Neural progenitor cell (in vitro differentiated cells): ENCODE measurements at regions not wholly inside any gene's neighbourhood (a gene's known extent, or its start where the extent isn't known, plus 50 kb on each side); places are given as distances from the start of the nearest gene placed in this dataset.

ENCODE experiments used
- DNase-seq: peaks from one replicate; pipeline ENCODE4 v3.0.0-alpha.2; 2016; ENCODE audit warnings: low spot score
- H2AFZ ChIP-seq: fragments of 200-600 bp; sonication (generic); replicated peaks from 2 replicates; pipeline ENCODE4 v1.6.1; 2016; ENCODE audit warnings: antibody characterized with exemption
- H3F3A ChIP-seq: fragments of 200-600 bp; sonication (generic); 2 replicates; pipeline ENCODE4 v1.6.1; 2016; ENCODE audit warnings: antibody characterized with exemption, low read depth
- H3K27ac ChIP-seq: fragments of 200-600 bp; sonication (generic); 2 replicates; pipeline ENCODE4 v1.5.1; 2016; ENCODE audit warnings: mild to moderate bottlenecking
- H3K27me3 ChIP-seq: fragments of 200-600 bp; sonication (generic); 2 replicates; pipeline ENCODE4 v1.6.1; 2016; ENCODE audit warnings: mild to moderate bottlenecking, moderate library complexity
- H3K36me3 ChIP-seq: fragments of 200-600 bp; sonication (generic); 2 replicates; pipeline ENCODE4 v1.5.1; 2016
- H3K4me1 ChIP-seq: fragments of 200-600 bp; sonication (generic); 2 replicates; pipeline ENCODE4 v1.6.1; 2016; ENCODE audit warnings: mixed run types
- H3K4me2 ChIP-seq: fragments of 200-600 bp; sonication (generic); 2 replicates; pipeline ENCODE4 v1.6.1; 2016
- H3K4me3 ChIP-seq: fragments of 200-600 bp; sonication (generic); 2 replicates; pipeline ENCODE4 v1.5.1; 2016
- H3K79me2 ChIP-seq: fragments of 200-600 bp; sonication (generic); 2 replicates; pipeline ENCODE4 v1.6.1; 2016; ENCODE audit warnings: low read depth
- H3K9ac ChIP-seq: fragments of 200-600 bp; sonication (generic); 2 replicates; pipeline ENCODE4 v1.6.1; 2016
- H3K9me3 ChIP-seq: fragments of 200-600 bp; sonication (generic); 2 replicates; pipeline ENCODE4 v1.5.1; 2016; ENCODE audit warnings: low read depth
- H4K20me1 ChIP-seq: fragments of 200-600 bp; sonication (generic); 2 replicates; pipeline ENCODE4 v1.6.1; 2016; ENCODE audit warnings: low read depth
- H3K27ac Mint-ChIP-seq: 3 replicates; pipeline ENCODE4 v1.8.0; 2021; ENCODE audit warnings: mixed read lengths
- H3K27me3 Mint-ChIP-seq: 2 replicates; pipeline ENCODE4 v1.8.0; 2022; ENCODE audit warnings: low read depth, mild to moderate bottlenecking, inconsistent platforms, moderate library complexity, mixed read lengths; ENCODE audit not compliant: insufficient read depth
- H3K36me3 Mint-ChIP-seq: 3 replicates; pipeline ENCODE4 v1.8.0; 2021; ENCODE audit warnings: mixed read lengths
- H3K4me1 Mint-ChIP-seq: 3 replicates; pipeline ENCODE4 v1.8.0; 2021; ENCODE audit warnings: mixed read lengths
- H3K4me3 Mint-ChIP-seq: 3 replicates; pipeline ENCODE4 v1.8.0; 2021; ENCODE audit warnings: mild to moderate bottlenecking, moderate library complexity, mixed read lengths
- H3K9me3 Mint-ChIP-seq: 3 replicates; pipeline ENCODE4 v1.8.0; 2020; ENCODE audit warnings: mixed read lengths
- EZH2 ChIP-seq: fragments of 200-600 bp; sonication (generic); IDR thresholded peaks from 2 replicates; pipeline ENCODE4 v1.6.1; 2017; ENCODE audit warnings: antibody characterized with exemption, mild to moderate bottlenecking, moderate library complexity
- EZH2phosphoT487 ChIP-seq: fragments of 200-600 bp; sonication (generic); IDR thresholded peaks from 2 replicates; pipeline ENCODE4 v1.6.1; 2017; ENCODE audit warnings: antibody characterized with exemption
- TF ChIP-seq, protein P1 (sequence below): fragments of 200-600 bp; sonication (generic); IDR thresholded peaks from 2 replicates; pipeline ENCODE4 v1.5.1; 2017; ENCODE audit warnings: antibody characterized with exemption, mild to moderate bottlenecking

DNA sequence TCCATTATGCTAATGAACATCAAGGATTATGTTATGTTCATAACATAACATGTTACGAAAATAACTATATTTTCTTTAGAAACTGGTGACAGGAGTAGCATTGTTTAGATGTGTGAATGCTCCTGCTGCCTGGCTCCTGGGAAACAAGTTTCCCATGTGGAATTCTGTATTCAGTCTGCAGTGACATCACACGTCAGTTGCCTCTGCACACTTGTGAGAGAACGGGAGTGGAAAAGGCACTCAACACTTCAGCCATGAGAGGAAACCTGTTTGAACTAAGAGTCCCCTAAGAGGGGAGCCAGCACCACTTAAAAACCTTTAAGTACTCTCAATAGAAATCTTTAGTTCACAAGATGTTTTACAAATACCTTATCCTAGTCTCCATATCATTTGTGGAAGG, 140.3 kb upstream of the FAM20C start:
- no peak for DNase-seq
- Mint-ChIP-seq H3K4me3 (no peak overlapping the region), H3K27me3 (no peaks in the 10 kb centered on the region)

DNA sequence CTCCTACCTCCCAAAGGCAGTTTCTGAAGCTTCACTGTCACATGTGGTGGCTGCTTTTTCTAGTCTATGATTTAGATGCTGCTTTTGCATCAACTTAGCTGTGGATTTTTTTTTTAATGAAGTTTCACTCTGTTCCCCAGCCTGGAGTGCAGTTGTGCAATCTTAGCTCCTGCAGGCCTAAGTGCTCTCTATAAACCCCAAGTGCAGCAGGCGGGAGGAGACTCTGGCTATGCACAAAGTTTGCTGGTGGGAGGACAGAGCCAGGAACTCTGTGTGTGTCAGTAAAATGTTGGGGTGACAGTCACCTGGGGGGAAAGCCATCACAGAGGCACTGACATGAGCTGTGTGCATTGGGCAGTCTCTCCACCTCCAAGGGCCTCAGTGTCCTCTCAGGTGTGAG, 138.8 kb upstream of the FAM20C start:
- no peak overlapping the region for H3K27ac ChIP-seq
- no peaks in the 10 kb centered on the region for H3K79me2 ChIP-seq
- H3K27ac Mint-ChIP-seq: no peak overlapping the region
- peaks cover 12% of the 10 kb centered on the region for H3K4me1 Mint-ChIP-seq
- no peaks in the 10 kb centered on the region for H3K4me1 ChIP-seq
- H3K27me3 Mint-ChIP-seq: peaks cover 2% of the 10 kb centered on the region
- H3K4me3 Mint-ChIP-seq: no peak overlapping the region
- H3K4me2 ChIP-seq: no peak overlapping the region
- H3K9ac ChIP-seq: no peak overlapping the region
- no peak for DNase-seq
- no peaks in the 10 kb centered on the region for H4K20me1 ChIP-seq
- TF ChIP-seq, protein P1, sequence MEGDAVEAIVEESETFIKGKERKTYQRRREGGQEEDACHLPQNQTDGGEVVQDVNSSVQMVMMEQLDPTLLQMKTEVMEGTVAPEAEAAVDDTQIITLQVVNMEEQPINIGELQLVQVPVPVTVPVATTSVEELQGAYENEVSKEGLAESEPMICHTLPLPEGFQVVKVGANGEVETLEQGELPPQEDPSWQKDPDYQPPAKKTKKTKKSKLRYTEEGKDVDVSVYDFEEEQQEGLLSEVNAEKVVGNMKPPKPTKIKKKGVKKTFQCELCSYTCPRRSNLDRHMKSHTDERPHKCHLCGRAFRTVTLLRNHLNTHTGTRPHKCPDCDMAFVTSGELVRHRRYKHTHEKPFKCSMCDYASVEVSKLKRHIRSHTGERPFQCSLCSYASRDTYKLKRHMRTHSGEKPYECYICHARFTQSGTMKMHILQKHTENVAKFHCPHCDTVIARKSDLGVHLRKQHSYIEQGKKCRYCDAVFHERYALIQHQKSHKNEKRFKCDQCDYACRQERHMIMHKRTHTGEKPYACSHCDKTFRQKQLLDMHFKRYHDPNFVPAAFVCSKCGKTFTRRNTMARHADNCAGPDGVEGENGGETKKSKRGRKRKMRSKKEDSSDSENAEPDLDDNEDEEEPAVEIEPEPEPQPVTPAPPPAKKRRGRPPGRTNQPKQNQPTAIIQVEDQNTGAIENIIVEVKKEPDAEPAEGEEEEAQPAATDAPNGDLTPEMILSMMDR: no peak
- no peak for TF ChIP-seq EZH2phosphoT487
- TF ChIP-seq EZH2: no peak
- H2AFZ ChIP-seq: no peak overlapping the region
- H3K9me3 ChIP-seq: no peaks in the 10 kb centered on the region
- H3K36me3 Mint-ChIP-seq: no peaks in the 10 kb centered on the region
- no peaks in the 10 kb centered on the region for H3F3A ChIP-seq
- no peaks in the 10 kb centered on the region for H3K36me3 ChIP-seq
- no peak overlapping the region for H3K4me3 ChIP-seq
- no peaks in the 10 kb centered on the region for H3K9me3 Mint-ChIP-seq
- no peaks in the 10 kb centered on the region for H3K27me3 ChIP-seq

More for the DNA sequence above, 140.3 kb upstream of the FAM20C start:
- no peaks in the 10 kb centered on the region for H3K9me3 Mint-ChIP-seq
- H4K20me1 ChIP-seq: no peaks in the 10 kb centered on the region
- no peaks in the 10 kb centered on the region for H3K9me3 ChIP-seq
- H3K36me3 Mint-ChIP-seq: no peaks in the 10 kb centered on the region
- no peaks in the 10 kb centered on the region for H3K79me2 ChIP-seq
- H3K27ac Mint-ChIP-seq: no peak overlapping the region
- peaks cover 12% of the 10 kb centered on the region for H3K4me1 Mint-ChIP-seq
- TF ChIP-seq EZH2 (no peak), EZH2phosphoT487 (no peak)
- TF ChIP-seq, protein P1: no peak
- H3K4me1 ChIP-seq: no peaks in the 10 kb centered on the region
- H3K4me2 ChIP-seq: no peak overlapping the region
- no peaks in the 10 kb centered on the region for H3K36me3 ChIP-seq
- H3K4me3 ChIP-seq: no peak overlapping the region
- no peak overlapping the region for H3K27ac ChIP-seq
- no peak overlapping the region for H2AFZ ChIP-seq
- no peak overlapping the region for H3K9ac ChIP-seq
- H3K27me3 ChIP-seq: no peaks in the 10 kb centered on the region
- H3F3A ChIP-seq: no peaks in the 10 kb centered on the region

DNA sequence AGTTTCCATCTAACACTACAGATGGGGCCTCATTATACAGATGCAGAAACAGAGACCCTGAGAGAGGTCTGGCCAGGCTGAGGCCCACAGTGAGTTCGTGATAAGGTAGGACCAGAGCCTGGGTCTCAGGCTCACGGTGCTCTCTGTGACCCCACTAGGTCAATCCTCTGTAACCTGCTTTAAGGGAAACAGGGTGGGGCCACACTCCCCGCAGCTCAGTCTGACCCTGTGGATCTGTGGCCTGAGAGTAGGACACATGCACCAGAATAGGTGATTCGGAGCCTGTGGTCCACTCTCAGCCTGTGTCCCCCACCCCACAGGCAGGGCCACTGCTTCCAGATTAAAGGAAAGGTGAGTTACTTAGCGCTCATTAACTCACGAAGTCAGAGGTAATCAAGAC, 137.8 kb upstream of the FAM20C start:
- no peak overlapping the region for H3K4me2 ChIP-seq
- peaks cover 2% of the 10 kb centered on the region for H3K27me3 Mint-ChIP-seq
- H3F3A ChIP-seq: no peaks in the 10 kb centered on the region
- no peak overlapping the region for H3K27ac ChIP-seq
- H2AFZ ChIP-seq: no peak overlapping the region
- no peak overlapping the region for H3K4me3 Mint-ChIP-seq
- no peaks in the 10 kb centered on the region for H3K9me3 Mint-ChIP-seq
- H3K4me1 ChIP-seq: no peaks in the 10 kb centered on the region
- no peak for TF ChIP-seq EZH2phosphoT487
- TF ChIP-seq, protein P1: no peak
- no peak for TF ChIP-seq EZH2
- no peak overlapping the region for H3K4me3 ChIP-seq
- DNase-seq: no peak
- no peaks in the 10 kb centered on the region for H3K27me3 ChIP-seq
- no peaks in the 10 kb centered on the region for H4K20me1 ChIP-seq
- no peaks in the 10 kb centered on the region for H3K9me3 ChIP-seq
- H3K79me2 ChIP-seq: no peaks in the 10 kb centered on the region
- no peak overlapping the region for H3K27ac Mint-ChIP-seq
- no peaks in the 10 kb centered on the region for H3K36me3 ChIP-seq
- H3K9ac ChIP-seq: no peak overlapping the region
- H3K36me3 Mint-ChIP-seq: no peaks in the 10 kb centered on the region
- peaks cover 15% of the 10 kb centered on the region for H3K4me1 Mint-ChIP-seq
